HEK293T (cell line): ENCODE measurements at regions not wholly inside any gene's neighbourhood (a gene's known extent, or its start where the extent isn't known, plus 50 kb on each side); places are given as distances from the start of the nearest gene placed in this dataset.

ENCODE experiments used
- FOXK2 ChIP-seq: fragments of 450-650 bp; IDR thresholded peaks from 2 replicates; pipeline ENCODE4 v1.6.1; 2016; ENCODE audit warnings: mild to moderate bottlenecking
- HDGF ChIP-seq: fragments of 450-650 bp; IDR thresholded peaks from 2 replicates; pipeline ENCODE4 v1.6.1; 2017; ENCODE audit warnings: antibody characterized with exemption, borderline replicate concordance
- NFRKB ChIP-seq: fragments of 450-650 bp; IDR thresholded peaks from 2 replicates; pipeline ENCODE4 v1.6.1; 2016; ENCODE audit warnings: mild to moderate bottlenecking, moderate library complexity
- SP1 ChIP-seq: fragments of 450-650 bp; IDR thresholded peaks from 2 replicates; pipeline ENCODE4 v1.6.1; 2017
- TARDBP ChIP-seq: fragments of 450-650 bp; IDR thresholded peaks from 2 replicates; pipeline ENCODE4 v1.6.1; 2016
- ZNF384 ChIP-seq: fragments of 450-650 bp; IDR thresholded peaks from 2 replicates; pipeline ENCODE4 v1.6.1; 2016

GRCh38 chrX:40808203-40808602, 72.9 kb upstream of the MED14 start:
- TF ChIP-seq FOXK2: no peak
- no peak for TF ChIP-seq TARDBP
- TF ChIP-seq SP1: no peak
- no peak for TF ChIP-seq ZNF384
- no peak for TF ChIP-seq HDGF
- no peak for TF ChIP-seq NFRKB
